Common myeloid progenitor, CD34-positive (primary cell): ENCODE measurements at regions not wholly inside any gene's neighbourhood (a gene's known extent, or its start where the extent isn't known, plus 50 kb on each side); places are given as distances from the start of the nearest gene placed in this dataset.

Experiments used
- CTCF ChIA-PET: fragments of 350-600 bp; sonication (Branson Sonifier 250); formaldehyde crosslinking; loops from one replicate; lab custom pipeline; 2021; ENCODE audit warnings: antibody characterized with exemption; lab: Charles Lee
- POLR2A ChIA-PET: fragments of 350-600 bp; sonication (Branson Sonifier 250); formaldehyde crosslinking; loops from one replicate; lab custom pipeline; 2021; ENCODE audit warnings: antibody characterized with exemption; lab: Charles Lee
- DNase-seq, 3 donors: peaks; one replicate each; pipeline versions ENCODE4 v3.0.0 to v3.0.0-alpha.2; 2013
- H3K27ac ChIP-seq, 2 experiments: 1 replicate in 1 of 2; 2 replicates in 1 of 2; pipeline ENCODE4 v1.7.0; 2013; ENCODE audit warnings: inconsistent platforms in 2 of 2, low read length in 2 of 2, mild to moderate bottlenecking in 2 of 2, low read depth in 1 of 2, moderate library complexity in 1 of 2; ENCODE audit not compliant: severe bottlenecking in 2 of 2, insufficient read depth in 1 of 2, poor library complexity in 1 of 2
- H3K27me3 ChIP-seq, 5 experiments: replicated peaks in 2 of 5; 1 replicate in 3 of 5; 2 replicates in 2 of 5; pipeline versions ENCODE4 v1.6.1 to v1.7.0; 2013; ENCODE audit warnings: low read length in 4 of 5, mild to moderate bottlenecking in 2 of 5, moderate library complexity in 2 of 5, inconsistent platforms in 1 of 5; ENCODE audit not compliant: insufficient read depth in 5 of 5, control insufficient read depth in 4 of 5
- H3K36me3 ChIP-seq, 4 experiments: 1 replicate in 2 of 4; 2 replicates in 2 of 4; pipeline versions ENCODE4 v1.6.1 to v1.7.0; 2013; ENCODE audit warnings: low read length in 3 of 4, control low read depth in 1 of 4, mild to moderate bottlenecking in 1 of 4; ENCODE audit not compliant: control insufficient read depth in 4 of 4, insufficient read depth in 4 of 4
- H3K4me1 ChIP-seq, 4 experiments: 1 replicate in 3 of 4; 2 replicates in 1 of 4; pipeline versions ENCODE4 v1.6.1 to v1.7.1; 2013; ENCODE audit warnings: low read length in 3 of 4, mild to moderate bottlenecking in 3 of 4, control low read depth in 1 of 4, inconsistent platforms in 1 of 4, moderate library complexity in 1 of 4; ENCODE audit not compliant: control insufficient read depth in 4 of 4, insufficient read depth in 4 of 4; ENCODE audit errors: control extremely low read depth in 1 of 4
- H3K4me3 ChIP-seq, 7 experiments: 1 replicate in 4 of 7; 2 replicates in 3 of 7; pipeline versions ENCODE4 v1.5.1 to v1.7.0; 2013; ENCODE audit warnings: mild to moderate bottlenecking in 7 of 7, low read length in 6 of 7, moderate library complexity in 6 of 7, inconsistent platforms in 2 of 7, low read depth in 2 of 7, control low read depth in 1 of 7; ENCODE audit not compliant: insufficient read depth in 4 of 7, control insufficient read depth in 1 of 7; ENCODE audit errors: extremely low read depth in 1 of 7
- H3K9me3 ChIP-seq, 5 experiments: 1 replicate in 4 of 5; 2 replicates in 1 of 5; pipeline versions ENCODE4 v1.6.1 to v1.7.1; 2013; ENCODE audit warnings: low read length in 4 of 5, mild to moderate bottlenecking in 2 of 5, inconsistent platforms in 1 of 5, low read depth in 1 of 5, moderate library complexity in 1 of 5; ENCODE audit not compliant: control insufficient read depth in 4 of 5, insufficient read depth in 2 of 5; ENCODE audit errors: control extremely low read depth in 1 of 5
- WGBS: methylation state at CpG from one replicate; pipeline ENCODE4 v1.1.5; 2013; ENCODE audit not compliant: insufficient coverage; 5-methylcytosine and 5-hydroxymethylcytosine counted together

GRCh38 chr4:28358606-28359005 is 1498.0 kb downstream of the STIM2 start:
- CTCF ChIA-PET: no interaction called here
- H3K9me3 ChIP-seq: no peaks in the 10 kb centered on the region
- no CpG with 5 or more reads among the region's 2 CpGs for WGBS
- H3K36me3 ChIP-seq: no peaks in the 10 kb centered on the region
- no peak overlapping the region for H3K4me3 ChIP-seq
- no peak overlapping the region for H3K27ac ChIP-seq
- no peaks in the 10 kb centered on the region for H3K4me1 ChIP-seq
- DNase-seq: no peak
- H3K27me3 ChIP-seq: no peaks in the 10 kb centered on the region
- POLR2A ChIA-PET: no interaction called here

GRCh38 chr4:28360681-28361080 is 1500.0 kb downstream of the STIM2 start:
- WGBS: 100% methylated on average over 1 of the region's 2 CpGs
- CTCF ChIA-PET: no interaction called here
- Histone ChIP-seq H3K27ac (no peak overlapping the region), H3K9me3 (no peaks in the 10 kb centered on the region), H3K36me3 (no peaks in the 10 kb centered on the region), H3K27me3 (no peaks in the 10 kb centered on the region), H3K4me3 (no peak overlapping the region), H3K4me1 (no peaks in the 10 kb centered on the region)
- POLR2A ChIA-PET: no interaction called here
- no peak for DNase-seq

GRCh38 chr4:28362169-28362568 is 1501.5 kb downstream of the STIM2 start:
- POLR2A ChIA-PET: no interaction called here
- Histone ChIP-seq H3K4me1 (no peaks in the 10 kb centered on the region), H3K36me3 (no peaks in the 10 kb centered on the region), H3K4me3 (no peak overlapping the region), H3K27ac (no peak overlapping the region), H3K9me3 (no peaks in the 10 kb centered on the region), H3K27me3 (no peaks in the 10 kb centered on the region)
- 100% methylated on average over 1 of the region's 4 CpGs for WGBS
- no peak for DNase-seq
- CTCF ChIA-PET: no interaction called here

GRCh38 chr4:28369499-28369898 is 1508.9 kb downstream of the STIM2 start:
- Histone ChIP-seq H3K9me3 (no peaks in the 10 kb centered on the region), H3K36me3 (no peaks in the 10 kb centered on the region), H3K4me3 (no peak overlapping the region), H3K4me1 (no peaks in the 10 kb centered on the region), H3K27ac (no peak overlapping the region), H3K27me3 (no peaks in the 10 kb centered on the region)
- DNase-seq: no peak
- POLR2A ChIA-PET: no interaction called here
- WGBS: no CpG with 5 or more reads among the region's 1 CpG
- CTCF ChIA-PET: no interaction called here

- DNase-seq: no peak
- no peak overlapping the region for H3K27ac ChIP-seq
- POLR2A ChIA-PET: no interaction called here
- H3K27me3 ChIP-seq: no peaks in the 10 kb centered on the region
- H3K4me3 ChIP-seq: no peak overlapping the region
- H3K4me1 ChIP-seq: no peaks in the 10 kb centered on the region
- CTCF ChIA-PET: no interaction called here
- no peaks in the 10 kb centered on the region for H3K36me3 ChIP-seq
- H3K9me3 ChIP-seq: no peaks in the 10 kb centered on the region
Observed at GRCh38 chr4:28373191-28373590, 1512.5 kb downstream of the STIM2 start.

- H3K27me3 ChIP-seq: no peaks in the 10 kb centered on the region
- H3K4me1 ChIP-seq: no peaks in the 10 kb centered on the region
- H3K9me3 ChIP-seq: no peaks in the 10 kb centered on the region
- H3K36me3 ChIP-seq: no peaks in the 10 kb centered on the region
- WGBS: no CpG with 5 or more reads among the region's 1 CpG
- no peak for DNase-seq
- H3K4me3 ChIP-seq: no peak overlapping the region
- no peak overlapping the region for H3K27ac ChIP-seq
- CTCF ChIA-PET: no interaction called here
- POLR2A ChIA-PET: no interaction called here
Observed at GRCh38 chr4:28373601-28374000, 1513.0 kb downstream of the STIM2 start.

GRCh38 chr4:28378109-28378830 is 1517.6 kb downstream of the STIM2 start:
- DNase-seq: no peak
- ChIA-PET POLR2A (no interaction called here), CTCF (no interaction called here)
- no peaks in the 10 kb centered on the region for H3K27me3 ChIP-seq
- H3K36me3 ChIP-seq: no peaks in the 10 kb centered on the region
- H3K4me3 ChIP-seq: no peak overlapping the region
- H3K4me1 ChIP-seq: no peaks in the 10 kb centered on the region
- H3K27ac ChIP-seq: no peak overlapping the region
- no peaks in the 10 kb centered on the region for H3K9me3 ChIP-seq
- WGBS: 80% methylated on average over 4 of the region's 6 CpGs
